Effector memory CD4-positive, alpha-beta T cell (primary cell): ENCODE measurements at regions not wholly inside any gene's neighbourhood (a gene's known extent, or its start where the extent isn't known, plus 50 kb on each side); places are given as distances from the start of the nearest gene placed in this dataset.

Source experiments
- DNase-seq, 3 donors: peaks; one replicate each; pipeline ENCODE4 v3.0.0-alpha.2; 2020
- H3K27ac ChIP-seq: 2 replicates; pipeline ENCODE4 v1.7.0; 2013; ENCODE audit warnings: mild to moderate bottlenecking, low read length, moderate library complexity; ENCODE audit not compliant: insufficient read depth, poor library complexity, severe bottlenecking
- H3K27me3 ChIP-seq: replicated peaks from 2 replicates; pipeline ENCODE4 v1.7.0; 2013; ENCODE audit warnings: mild to moderate bottlenecking, low read length; ENCODE audit not compliant: insufficient read depth, control insufficient read depth, poor library complexity, severe bottlenecking
- H3K36me3 ChIP-seq: 2 replicates; pipeline ENCODE4 v1.7.0; 2013; ENCODE audit warnings: mild to moderate bottlenecking, low read length, moderate library complexity; ENCODE audit not compliant: control insufficient read depth, insufficient read depth
- H3K4me1 ChIP-seq: 2 replicates; pipeline ENCODE4 v1.7.0; 2013; ENCODE audit warnings: low read length, mild to moderate bottlenecking; ENCODE audit not compliant: control insufficient read depth, insufficient read depth, poor library complexity, severe bottlenecking
- H3K4me3 ChIP-seq: 2 replicates; pipeline ENCODE4 v1.7.0; 2013; ENCODE audit warnings: low read length, low read depth, mild to moderate bottlenecking; ENCODE audit not compliant: insufficient read depth, poor library complexity, severe bottlenecking
- H3K9me3 ChIP-seq: 2 replicates; pipeline ENCODE4 v1.7.0; 2013; ENCODE audit warnings: mild to moderate bottlenecking, low read length, moderate library complexity; ENCODE audit not compliant: control insufficient read depth

GRCh38 chrX:5774446-5774845 lies 454.2 kb downstream of the NLGN4X start:
- DNase-seq, result no peak
- no peak overlapping the region for H3K4me3 ChIP-seq
- H3K4me1 ChIP-seq, result no peaks in the 10 kb centered on the region
- H3K9me3 ChIP-seq, result no peaks in the 10 kb centered on the region
- no peak overlapping the region for H3K27ac ChIP-seq
- H3K27me3 ChIP-seq, result no peaks in the 10 kb centered on the region
- no peaks in the 10 kb centered on the region for H3K36me3 ChIP-seq

DNA sequence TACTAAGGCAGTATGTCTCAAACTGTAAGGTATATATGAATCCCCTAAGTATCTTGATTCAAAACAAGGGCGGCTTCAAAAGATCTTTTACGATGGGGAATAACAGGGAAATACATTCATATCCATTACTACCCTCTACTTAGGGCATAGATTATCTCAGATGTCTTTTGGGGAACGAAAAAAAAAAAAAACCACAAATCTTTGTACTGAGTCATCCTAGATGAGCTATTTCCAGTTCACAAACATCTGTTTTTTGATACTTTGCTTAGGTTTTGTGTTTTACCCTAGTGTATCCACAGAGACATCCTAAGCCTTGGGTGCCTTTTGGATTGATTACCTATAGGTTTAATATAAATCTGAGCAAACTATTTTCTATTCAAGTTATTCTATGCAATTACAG lies 457.2 kb downstream of the NLGN4X start:
- Histone ChIP-seq H3K9me3 (no peaks in the 10 kb centered on the region), H3K4me1 (no peaks in the 10 kb centered on the region), H3K4me3 (no peak overlapping the region), H3K27ac (no peak overlapping the region), H3K36me3 (no peaks in the 10 kb centered on the region), H3K27me3 (no peaks in the 10 kb centered on the region)
- no peak for DNase-seq

- Histone ChIP-seq H3K4me3 (no peak overlapping the region), H3K27me3 (no peaks in the 10 kb centered on the region), H3K4me1 (no peaks in the 10 kb centered on the region), H3K9me3 (no peaks in the 10 kb centered on the region), H3K27ac (no peak overlapping the region), H3K36me3 (no peaks in the 10 kb centered on the region)
- no peak for DNase-seq
Measured at GRCh38 chrX:5756616-5757015, 472.1 kb downstream of the NLGN4X start.

DNA sequence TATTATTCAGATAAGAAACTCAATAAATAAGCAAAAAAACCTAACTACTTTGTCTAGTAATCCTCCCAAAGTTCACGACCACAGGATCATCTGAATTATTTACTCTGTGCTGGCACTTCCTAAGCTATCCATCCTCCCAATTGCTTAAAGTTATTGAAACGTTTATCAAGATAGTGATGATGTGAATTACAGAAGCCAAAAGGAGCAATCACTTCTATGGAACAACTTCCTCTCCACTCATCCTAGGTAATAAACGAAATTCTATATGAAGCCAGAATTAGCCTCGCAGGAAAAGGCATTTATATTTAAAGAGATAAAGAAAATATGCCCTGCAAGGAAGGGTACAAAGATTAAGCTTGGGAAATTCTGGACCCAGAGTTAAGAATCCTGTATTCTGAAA lies 475.4 kb downstream of the NLGN4X start:
- no peak overlapping the region for H3K4me3 ChIP-seq
- H3K9me3 ChIP-seq, result no peaks in the 10 kb centered on the region
- H3K4me1 ChIP-seq, result no peaks in the 10 kb centered on the region
- H3K27me3 ChIP-seq, result no peaks in the 10 kb centered on the region
- DNase-seq, result no peak
- no peak overlapping the region for H3K27ac ChIP-seq
- H3K36me3 ChIP-seq, result no peaks in the 10 kb centered on the region

- H3K27me3 ChIP-seq, result no peaks in the 10 kb centered on the region
- no peaks in the 10 kb centered on the region for H3K9me3 ChIP-seq
- no peak overlapping the region for H3K27ac ChIP-seq
- no peaks in the 10 kb centered on the region for H3K4me1 ChIP-seq
- no peaks in the 10 kb centered on the region for H3K36me3 ChIP-seq
- DNase-seq, result no peak
- H3K4me3 ChIP-seq, result no peak overlapping the region
Measured at GRCh38 chrX:5752831-5753230, 475.8 kb downstream of the NLGN4X start.

DNA sequence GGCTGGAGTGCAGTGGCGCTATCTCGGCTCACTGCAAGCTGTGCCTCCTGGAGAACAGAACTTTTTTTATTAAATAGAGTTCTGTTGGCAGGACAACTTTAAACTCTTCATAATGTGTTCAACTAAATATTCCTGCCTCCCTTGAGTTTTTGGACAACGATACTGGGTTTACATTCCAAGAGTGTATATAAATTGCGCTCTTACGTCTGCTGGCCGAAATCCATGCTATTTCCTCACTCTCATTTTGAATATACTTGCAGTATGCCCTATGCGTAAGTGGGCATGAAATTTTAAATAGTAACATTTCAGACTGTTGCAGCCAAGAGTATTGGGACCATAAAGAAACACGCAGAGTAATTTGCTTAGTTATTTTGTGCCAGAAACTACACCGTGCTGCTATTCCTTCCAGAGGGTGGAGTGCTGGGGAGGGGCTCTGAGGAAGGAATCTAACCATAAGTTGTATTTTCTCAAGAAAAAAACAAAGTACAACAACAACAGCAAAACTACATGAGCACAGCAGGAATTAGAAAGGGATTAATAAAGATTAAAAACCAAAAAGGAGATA lies 480.0 kb downstream of the NLGN4X start:
- Histone ChIP-seq H3K36me3 (no peaks in the 10 kb centered on the region), H3K9me3 (no peaks in the 10 kb centered on the region), H3K27ac (no peak overlapping the region), H3K4me3 (no peak overlapping the region), H3K27me3 (no peaks in the 10 kb centered on the region), H3K4me1 (no peaks in the 10 kb centered on the region)
- no peak for DNase-seq

DNA sequence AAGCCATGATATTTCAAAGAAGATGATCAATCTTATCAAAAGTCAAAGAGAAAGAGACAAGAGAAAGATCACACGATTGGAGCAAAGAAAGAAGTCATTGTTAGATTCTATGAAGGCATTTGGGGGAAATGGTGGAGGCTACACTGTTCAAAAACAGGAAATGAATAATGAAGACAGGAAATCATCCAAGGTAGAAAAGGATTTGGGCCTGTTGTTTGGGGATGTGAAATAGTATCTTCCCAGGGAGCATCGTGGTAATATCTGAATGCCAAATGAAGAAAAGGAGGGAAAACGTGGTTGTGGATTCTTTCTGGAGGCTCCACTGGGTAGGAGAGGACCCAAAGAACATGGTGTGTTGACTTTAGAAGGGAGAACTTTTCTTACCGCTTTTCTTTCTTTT lies 482.4 kb downstream of the NLGN4X start:
- Histone ChIP-seq H3K4me3 (no peak overlapping the region), H3K27ac (no peak overlapping the region), H3K9me3 (no peaks in the 10 kb centered on the region), H3K4me1 (no peaks in the 10 kb centered on the region), H3K27me3 (no peaks in the 10 kb centered on the region), H3K36me3 (no peaks in the 10 kb centered on the region)
- no peak for DNase-seq

DNA sequence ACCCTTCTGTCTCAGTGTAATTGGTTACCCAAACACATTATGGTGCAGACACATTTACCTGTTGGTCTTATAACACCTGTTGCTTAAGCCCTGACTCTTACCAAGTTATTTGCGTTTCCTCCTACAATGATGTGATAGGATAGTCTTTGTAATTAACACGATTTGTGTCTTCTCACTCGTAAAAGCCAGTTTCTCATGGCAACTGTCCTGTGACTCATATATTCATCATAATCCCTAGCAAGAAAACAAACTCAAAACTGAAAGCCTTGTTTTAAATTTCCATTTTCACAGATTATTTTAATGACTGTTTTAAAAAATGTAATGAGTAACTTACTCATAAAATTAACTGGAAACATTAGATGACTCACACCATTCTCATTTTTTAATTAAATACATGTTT lies 495.2 kb downstream of the NLGN4X start:
- Histone ChIP-seq H3K27ac (no peak overlapping the region), H3K36me3 (no peaks in the 10 kb centered on the region), H3K27me3 (no peaks in the 10 kb centered on the region), H3K4me3 (no peak overlapping the region), H3K9me3 (no peaks in the 10 kb centered on the region), H3K4me1 (no peaks in the 10 kb centered on the region)
- no peak for DNase-seq

DNA sequence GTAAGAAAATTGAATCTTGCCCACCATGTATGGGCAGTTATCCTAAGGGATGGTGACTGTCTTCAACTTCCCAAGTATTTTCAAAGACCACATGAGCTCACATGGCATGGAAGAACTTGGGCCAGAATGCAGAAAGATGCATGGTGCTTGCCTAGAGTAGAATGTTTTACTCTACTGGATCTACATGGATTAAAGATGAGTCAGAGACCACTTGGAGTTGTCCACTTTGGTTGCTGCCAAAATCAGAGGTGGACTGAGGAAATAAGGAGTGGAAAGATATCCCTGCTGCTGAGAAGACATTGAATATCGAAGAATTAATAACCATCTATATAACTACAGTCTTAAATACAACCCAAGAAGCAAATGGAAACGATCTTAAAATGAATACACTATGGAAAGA lies 498.1 kb downstream of the NLGN4X start:
- Histone ChIP-seq H3K4me3 (no peak overlapping the region), H3K36me3 (no peaks in the 10 kb centered on the region), H3K4me1 (no peaks in the 10 kb centered on the region), H3K9me3 (no peaks in the 10 kb centered on the region), H3K27me3 (no peaks in the 10 kb centered on the region), H3K27ac (no peak overlapping the region)
- DNase-seq, result no peak

DNA sequence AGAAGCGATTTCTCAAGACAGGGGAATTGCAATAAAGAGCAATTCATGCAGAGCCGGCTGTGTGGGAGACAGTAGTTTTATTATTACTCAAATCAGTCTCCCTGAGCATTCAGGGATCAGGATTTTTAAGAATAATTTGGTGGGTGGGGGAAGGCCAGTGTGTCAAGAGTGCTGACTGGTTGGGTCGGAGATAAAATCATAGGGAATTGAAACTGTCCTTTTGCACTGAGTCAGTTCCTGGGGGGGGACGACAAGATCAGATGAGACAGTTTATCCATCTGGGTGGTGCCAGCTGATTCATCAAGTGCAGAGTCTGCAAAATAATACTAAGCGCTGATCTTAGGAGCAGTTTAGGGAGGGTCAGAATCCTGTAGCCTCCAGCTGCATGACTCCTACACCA lies 502.4 kb downstream of the NLGN4X start:
- Histone ChIP-seq H3K27ac (no peak overlapping the region), H3K36me3 (no peaks in the 10 kb centered on the region), H3K4me3 (no peak overlapping the region), H3K27me3 (no peaks in the 10 kb centered on the region), H3K4me1 (no peaks in the 10 kb centered on the region), H3K9me3 (no peaks in the 10 kb centered on the region)
- DNase-seq, result no peak

DNA sequence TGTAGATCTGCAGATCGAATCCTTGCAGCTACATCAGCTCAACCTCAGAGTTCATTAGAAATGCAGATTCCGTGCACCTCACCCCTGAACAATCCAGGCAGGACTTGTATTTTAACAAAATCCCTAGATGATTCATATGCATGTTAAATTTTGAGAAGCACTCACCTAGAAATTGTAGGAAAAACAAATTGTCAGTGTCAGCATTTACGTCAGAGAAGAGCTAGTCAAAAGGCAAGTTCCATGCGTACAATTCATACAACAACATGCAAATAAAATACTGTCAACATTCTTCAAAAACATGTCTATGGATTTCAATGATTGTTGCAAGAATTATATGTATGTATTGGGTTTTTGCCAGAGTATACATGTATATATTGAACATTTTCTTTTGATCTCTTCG lies 504.5 kb downstream of the NLGN4X start:
- DNase-seq, result no peak
- H3K4me3 ChIP-seq, result no peak overlapping the region
- H3K36me3 ChIP-seq, result no peaks in the 10 kb centered on the region
- no peaks in the 10 kb centered on the region for H3K27me3 ChIP-seq
- H3K9me3 ChIP-seq, result no peaks in the 10 kb centered on the region
- H3K27ac ChIP-seq, result no peak overlapping the region
- no peaks in the 10 kb centered on the region for H3K4me1 ChIP-seq
